GM12878 (cell line): ENCODE measurements at regions not wholly inside any gene's neighbourhood (a gene's known extent, or its start where the extent isn't known, plus 50 kb on each side); places are given as distances from the start of the nearest gene placed in this dataset.

Experiments used
- ATAC-seq: fragments of 200-7000 bp; cut with Tn5 transposase; 3 replicates; pipeline ENCODE4 v1.9.1; 2020; ENCODE audit warnings: mild to moderate bottlenecking, moderate library complexity
- BruUV-seq: library from RNA; stranded (reverse); fragments of 400-500 nt; replicated peaks from 2 replicates; lab custom pipeline; 2021; lab: Mats Ljungman, UMichigan
- CTCF ChIA-PET: fragments of 300-600 bp; sonication (Branson Sonifier 250); formaldehyde crosslinking; extraction: SDS; loops from one replicate; lab custom pipeline; 2021; ENCODE audit warnings: inconsistent platforms; lab: Yijun Ruan, JAX
- POLR2A ChIA-PET: fragments of 350-600 bp; formaldehyde crosslinking; extraction: SDS; loops from one replicate; lab custom pipeline; 2021; ENCODE audit warnings: inconsistent platforms; lab: Charles Lee
- RAD21 ChIA-PET: fragments of 300-600 bp; sonication (Branson Sonifier 250); formaldehyde crosslinking; loops from one replicate; lab custom pipeline; 2023; ENCODE audit warnings: antibody characterized with exemption; ENCODE audit not compliant: unreplicated experiment; lab: Charles Lee
- SMC1A ChIA-PET: fragments of 300-600 bp; sonication (Branson Sonifier 250); formaldehyde crosslinking; loops from one replicate; lab custom pipeline; 2023; ENCODE audit not compliant: unreplicated experiment, uncharacterized antibody; lab: Charles Lee
- DNase-seq: peaks from one replicate; pipeline ENCODE4 v3.0.0-alpha.2; 2011; ENCODE audit warnings: low read depth, low spot score
- FAIRE-seq: peaks from 3 replicates; lab custom pipeline; 2011; peaks lifted over from hg19 to GRCh38; lab: Jason Lieb, UNC
- H2AFZ ChIP-seq: 2 replicates; pipeline ENCODE4 v1.6.0; 2011; ENCODE audit warnings: low read depth, low read length, control low read depth; ENCODE audit not compliant: control insufficient read depth
- H3K27ac ChIP-seq: 2 replicates; pipeline ENCODE4 v1.5.1; 2011; ENCODE audit warnings: control low read depth; ENCODE audit not compliant: control insufficient read depth, insufficient read depth
- H3K27me3 ChIP-seq, 2 experiments: replicated peaks in 1 of 2; 2 replicates each; pipeline versions ENCODE4 v1.6.0 to v1.6.1; 2011; ENCODE audit warnings: low read length in 1 of 2; ENCODE audit not compliant: control insufficient read depth in 2 of 2, insufficient read depth in 2 of 2
- H3K36me3 ChIP-seq, 2 experiments: 2 replicates each; pipeline ENCODE4 v1.5.1; 2011; ENCODE audit warnings: low read length in 1 of 2; ENCODE audit not compliant: control insufficient read depth in 2 of 2, insufficient read depth in 2 of 2
- H3K4me1 ChIP-seq: 2 replicates; pipeline ENCODE4 v1.6.1; 2011; ENCODE audit warnings: mild to moderate bottlenecking, low read length, moderate library complexity, mixed read lengths; ENCODE audit not compliant: control insufficient read depth, insufficient read depth
- H3K4me2 ChIP-seq: 2 replicates; pipeline ENCODE4 v1.6.0; 2011; ENCODE audit warnings: control low read depth; ENCODE audit not compliant: control insufficient read depth, insufficient read depth
- H3K4me3 ChIP-seq: fragments of 200-600 bp; sonication (generic); 2 replicates; pipeline ENCODE4 v1.5.1; 2016
- H3K79me2 ChIP-seq: 2 replicates; pipeline ENCODE4 v1.6.0; 2011; ENCODE audit warnings: low read length; ENCODE audit not compliant: control insufficient read depth, insufficient read depth
- H3K9ac ChIP-seq: 2 replicates; pipeline ENCODE4 v1.8.0; 2011; ENCODE audit warnings: low read length, control low read depth, mixed read lengths; ENCODE audit not compliant: control insufficient read depth, insufficient read depth
- H3K9me3 ChIP-seq: replicated peaks from 3 replicates; pipeline ENCODE4 v1.5.1; 2011; ENCODE audit warnings: mild to moderate bottlenecking, low read length; ENCODE audit not compliant: control insufficient read depth, insufficient read depth
- H4K20me1 ChIP-seq: 2 replicates; pipeline ENCODE4 v1.6.0; 2011; ENCODE audit not compliant: control insufficient read depth, insufficient read depth
- EP300 ChIP-seq, 2 experiments: fragments of 150-350 bp in 1 of 2; IDR thresholded peaks; 2 replicates each; pipeline ENCODE4 v1.6.1; 2011 to 2012; ENCODE audit warnings: low read depth in 2 of 2, low read length in 2 of 2, borderline replicate concordance in 1 of 2, improper control_type of control experiment in 1 of 2, inconsistent platforms in 1 of 2; ENCODE audit not compliant: control insufficient read depth in 1 of 2
- KDM1A ChIP-seq: fragments of 200-600 bp; sonication (generic); IDR thresholded peaks from 2 replicates; pipeline ENCODE4 v1.6.1; 2016; ENCODE audit warnings: borderline replicate concordance
- KLF5 ChIP-seq: fragments of 450-650 bp; IDR thresholded peaks from 2 replicates; pipeline ENCODE4 v1.6.1; 2014; ENCODE audit warnings: mild to moderate bottlenecking; ENCODE audit not compliant: partially characterized antibody
- PBX3 ChIP-seq: IDR thresholded peaks from 2 replicates; pipeline ENCODE4 v1.6.1; 2011; ENCODE audit warnings: mild to moderate bottlenecking, low read depth, low read length, moderate library complexity; ENCODE audit not compliant: insufficient replicate concordance
- REST ChIP-seq: IDR thresholded peaks from 2 replicates; pipeline ENCODE4 v1.6.1; 2012; ENCODE audit warnings: mild to moderate bottlenecking, low read depth, low read length
- SMARCA5 ChIP-seq: fragments of 450-650 bp; IDR thresholded peaks from 2 replicates; pipeline ENCODE4 v1.6.1; 2017; ENCODE audit warnings: mild to moderate bottlenecking
- SRF ChIP-seq, 2 experiments: IDR thresholded peaks; 2 replicates each; pipeline ENCODE4 v1.6.1; 2011; ENCODE audit warnings: low read depth in 2 of 2, low read length in 2 of 2, mild to moderate bottlenecking in 1 of 2, moderate library complexity in 1 of 2
- ZBTB4 ChIP-seq: fragments of 450-650 bp; formaldehyde crosslinking; IDR thresholded peaks from 2 replicates; pipeline ENCODE4 v1.4.0; 2022; ENCODE audit warnings: mild to moderate bottlenecking, moderate library complexity
- ZNF24 ChIP-seq: fragments of 450-650 bp; IDR thresholded peaks from 2 replicates; pipeline ENCODE4 v1.6.1; 2017; ENCODE audit warnings: antibody characterized with exemption, mild to moderate bottlenecking
- in situ Hi-C: fragments of 300-500 bp; cut with MboI; formaldehyde crosslinking; loops from 9 replicates; pipeline ENCODE4 v1.14.3; 2018; ENCODE audit warnings: mixed read lengths
- intact Hi-C: fragments of 100-400 bp; cut with micrococcal nuclease; formaldehyde crosslinking; loops from one replicate; pipeline ENCODE4 v1.14.2; 2022; ENCODE audit not compliant: unreplicated experiment

- no peak for TF ChIP-seq PBX3
These were observed 873.2 kb downstream of the RPA4 start (continued) for GRCh38 chrX:97756879-97757278.

GRCh38 chrX:97763391-97763790, 879.7 kb downstream of the RPA4 start:
- no peak for ATAC-seq
- no peak for FAIRE-seq
- POLR2A ChIA-PET = no interaction called here
- TF ChIP-seq SMARCA5 = no peak
- no peak for TF ChIP-seq EP300 (IDR thresholded peaks at IDR 0.05; ENCODE audit: borderline replicate concordance in 1 of 2, control insufficient read depth in 1 of 2, low read depth in 2 of 2, low read length in 2 of 2)
- TF ChIP-seq ZBTB4 (CRISPR knock-in tag) = no peak
- TF ChIP-seq SRF (IDR thresholded peaks at IDR 0.05; ENCODE audit: low read depth in 2 of 2, low read length in 2 of 2) = no peak
- TF ChIP-seq KLF5 = no peak
- no peak for TF ChIP-seq KDM1A
- no peak for TF ChIP-seq REST
- no peak for TF ChIP-seq ZNF24

More at GRCh38 chrX:97763391-97763790, 879.7 kb downstream of the RPA4 start:
- H2AFZ ChIP-seq = no peak overlapping the region
- no TSS peak for BruUV-seq
- H3K4me2 ChIP-seq = no peak overlapping the region
- H4K20me1 ChIP-seq = no peaks in the 10 kb centered on the region
- no peaks in the 10 kb centered on the region for H3K27me3 ChIP-seq
- H3K9ac ChIP-seq = no peak overlapping the region
- ChIA-PET SMC1A (interaction anchor here (1.1 kb wide), 1 partner anchor 11 kb away, joined by 3 read pairs; no protein-coding TSS in a partner anchor), CTCF (no interaction called here), RAD21 (no interaction called here)
- no peak for DNase-seq
- no peaks in the 10 kb centered on the region for H3K79me2 ChIP-seq
- H3K4me3 ChIP-seq = no peak overlapping the region
- intact Hi-C loops (no loop called here), in situ Hi-C loops (no loop called here)
- H3K36me3 ChIP-seq = no peaks in the 10 kb centered on the region
- no peaks in the 10 kb centered on the region for H3K4me1 ChIP-seq
- no peak overlapping the region for H3K27ac ChIP-seq
- no peaks in the 10 kb centered on the region for H3K9me3 ChIP-seq
